ENCODE measurements at regions not wholly inside any gene's neighbourhood (a gene's known extent, or its start where the extent isn't known, plus 50 kb on each side); places are given as distances from the start of the nearest gene placed in this dataset.
"Not testable (repeated sequence)": the region's sequence is repeated elsewhere in the genome, so short reads cannot be mapped to it uniquely, and the experiment has no call there.

DNA sequence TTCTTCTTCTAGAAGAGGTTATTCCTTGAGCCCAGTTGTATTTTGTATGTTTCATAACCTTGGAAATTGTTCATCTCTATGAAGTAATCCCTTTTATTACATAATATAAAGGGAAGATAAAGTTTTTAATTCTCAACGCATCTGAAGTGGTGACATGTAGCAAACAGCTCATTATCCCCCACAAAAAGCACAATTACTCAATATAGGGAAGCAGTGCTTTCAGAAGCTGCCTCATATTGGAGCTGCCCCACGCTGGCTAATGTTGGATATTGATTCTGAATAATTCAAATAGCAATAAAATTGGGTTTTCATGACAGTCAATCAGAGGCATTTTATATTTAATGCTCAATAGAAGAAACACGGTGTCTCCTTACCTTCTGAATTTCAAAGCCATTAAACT is 604.3 kb upstream of the RBFOX1 start:
- DNase-seq (ENCODE audit: low read depth, low spot score) = no peak

DNA sequence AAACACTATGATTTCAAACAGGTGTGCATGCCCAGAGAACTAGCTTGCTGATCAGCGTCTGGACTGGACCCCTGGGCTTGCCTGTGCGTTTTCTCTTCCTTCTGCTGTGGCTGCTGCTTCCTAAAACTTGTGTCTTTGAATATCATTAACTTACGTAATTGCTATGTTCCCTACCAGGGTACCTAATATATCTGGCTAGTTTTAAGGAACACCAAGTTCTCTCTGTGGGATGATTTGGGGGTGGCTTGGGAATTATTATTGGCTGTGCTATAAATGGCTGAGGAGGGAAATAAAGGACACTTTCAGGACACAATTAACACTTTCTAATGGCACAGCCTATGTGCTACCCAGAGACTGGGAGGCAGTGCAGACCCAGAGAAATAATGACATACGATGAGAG is 606.0 kb upstream of the RBFOX1 start:
- DNase-seq (ENCODE audit: low read depth, low spot score) = no peak

DNA sequence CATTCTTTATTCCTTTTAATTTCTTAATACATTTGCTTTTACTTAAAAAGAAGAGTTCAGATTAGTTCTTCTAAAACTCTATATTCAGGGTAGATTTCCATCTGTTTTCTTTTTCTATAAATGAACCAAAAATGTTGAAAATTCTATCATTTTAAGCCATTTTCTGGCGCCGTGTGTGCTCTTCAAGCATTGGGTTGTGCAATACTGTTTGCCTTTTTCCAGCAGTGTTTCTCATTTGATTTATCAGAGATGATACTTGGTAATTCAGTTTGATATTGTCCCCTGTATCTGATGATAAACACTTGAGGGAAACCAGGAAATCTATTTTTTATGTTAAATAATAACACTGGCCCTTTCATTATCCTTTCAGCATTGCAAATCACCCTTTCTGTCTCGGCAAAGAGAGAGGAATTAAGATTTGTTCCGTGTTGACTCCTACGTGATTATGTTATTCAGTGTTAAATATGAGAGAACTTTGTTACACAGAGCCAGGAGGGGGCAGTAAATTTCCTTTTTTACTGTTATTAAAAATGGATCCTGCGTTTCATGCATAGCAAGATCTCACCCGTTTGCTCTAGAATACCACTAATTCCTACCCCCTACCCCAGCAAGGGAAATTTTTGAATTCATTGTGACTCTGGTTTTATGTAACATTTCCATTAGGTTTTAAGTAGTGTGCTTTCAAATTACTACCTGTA is 606.9 kb upstream of the RBFOX1 start:
- no peak for DNase-seq (ENCODE audit: low read depth, low spot score)

DNA sequence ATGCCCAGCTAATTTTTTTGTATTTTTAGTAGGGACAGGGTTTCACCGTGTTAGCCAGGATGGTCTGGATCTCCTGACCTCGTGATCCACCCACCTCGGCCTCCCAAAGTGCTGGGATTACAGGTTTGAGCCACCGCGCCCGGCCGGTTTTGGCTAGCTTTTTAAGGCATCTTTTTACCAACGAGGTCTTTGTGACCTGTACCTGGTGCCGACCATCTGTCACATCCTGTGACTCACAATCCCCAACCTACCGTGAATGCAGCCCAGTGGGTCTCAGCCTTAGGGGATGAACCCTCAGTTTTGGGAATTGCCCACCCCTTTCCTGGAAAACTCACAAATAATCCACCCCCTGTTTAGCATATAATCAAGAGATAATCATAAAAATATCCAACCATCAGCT is 607.4 kb upstream of the RBFOX1 start:
- not testable (repeated sequence) for DNase-seq (ENCODE audit: low read depth, low spot score)

DNA sequence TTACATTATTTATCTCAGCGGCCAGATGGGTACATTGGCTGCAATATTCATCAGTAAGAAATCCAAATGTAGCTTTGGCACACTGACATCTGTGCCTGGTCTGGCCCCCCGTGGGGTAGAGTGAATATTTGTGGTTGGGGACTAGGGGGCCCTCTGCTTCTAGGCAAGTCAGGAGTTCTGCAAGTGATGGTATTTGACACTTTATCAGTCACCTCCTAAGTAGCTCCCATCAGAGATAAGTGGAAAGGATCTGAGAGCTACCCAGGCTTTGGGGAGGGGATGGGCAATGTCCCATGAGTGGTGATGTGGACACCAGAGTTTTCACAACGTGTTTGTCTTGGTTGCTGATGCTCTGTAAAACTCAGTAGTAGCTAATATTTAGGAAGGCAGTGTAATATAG is 609.9 kb upstream of the RBFOX1 start:
- no peak for DNase-seq (ENCODE audit: low read depth, low spot score)

DNA sequence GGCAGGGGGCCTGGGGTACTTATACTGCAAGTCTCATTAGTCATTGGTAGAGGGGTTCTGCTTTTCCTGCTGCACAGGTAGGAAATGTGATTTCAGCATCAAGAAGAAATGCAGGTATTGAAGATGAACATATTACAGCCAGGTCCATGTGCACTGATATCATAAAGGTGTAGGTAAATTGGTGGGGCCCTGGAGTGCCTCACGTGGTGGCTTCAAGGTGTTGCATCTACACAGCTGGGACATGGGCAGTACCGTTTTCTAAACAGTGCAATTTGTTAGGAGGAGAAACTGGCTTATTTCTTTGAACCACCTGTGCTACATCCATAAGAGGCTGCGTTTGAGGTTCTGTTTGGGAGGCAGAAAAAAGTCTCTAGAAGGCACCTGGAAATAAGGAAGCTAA is 618.1 kb upstream of the RBFOX1 start:
- DNase-seq (ENCODE audit: low read depth, low spot score) = no peak

DNA sequence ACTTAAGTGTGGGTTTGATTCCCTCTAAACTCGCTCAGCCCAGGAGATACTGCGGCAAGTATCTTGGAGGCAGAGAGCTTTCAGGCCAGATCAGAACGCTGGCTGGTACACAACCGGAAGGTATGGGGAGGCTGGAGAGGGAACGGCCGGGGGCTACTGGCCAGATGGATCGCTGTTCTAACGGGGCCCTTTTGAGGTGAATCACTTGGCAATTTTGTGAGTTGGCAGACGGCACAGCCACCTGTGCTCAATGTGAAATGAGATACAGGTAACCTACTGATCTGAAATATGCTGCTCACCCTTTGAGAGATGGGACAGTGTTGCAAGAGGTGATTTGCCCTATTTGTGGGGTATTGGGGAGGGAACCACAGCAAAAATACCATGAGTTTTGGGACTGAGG is 622.9 kb upstream of the RBFOX1 start:
- DNase-seq (ENCODE audit: low read depth, low spot score) = no peak

DNA sequence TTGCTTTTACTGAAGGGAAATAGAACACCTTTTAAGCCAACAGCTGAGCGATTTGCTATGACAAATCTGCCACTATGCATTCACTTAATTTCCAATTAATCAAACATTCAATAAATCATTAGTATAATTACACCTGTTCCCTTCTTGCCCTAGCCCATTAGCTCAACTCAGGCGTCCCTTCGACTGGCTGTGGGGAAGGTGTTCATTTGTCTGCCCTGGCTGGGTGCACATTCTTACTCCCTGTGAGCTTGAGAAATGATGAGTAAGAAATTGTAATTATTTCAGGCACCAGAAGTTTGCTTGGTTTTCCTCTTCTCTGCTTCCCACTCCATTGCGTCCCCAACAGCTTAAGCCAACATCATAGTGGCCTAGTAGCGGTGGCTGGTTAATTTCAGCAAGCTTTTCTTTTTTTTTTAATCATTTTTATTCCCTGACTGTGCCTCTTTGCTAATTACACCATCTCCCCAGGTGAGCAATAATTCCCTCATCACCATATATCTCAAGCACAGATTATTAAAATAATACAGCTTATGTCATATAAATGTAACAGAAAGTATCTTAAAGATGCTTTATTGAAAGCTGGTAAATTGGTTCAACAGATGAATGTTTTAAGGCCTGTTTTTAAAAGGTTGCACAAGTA is 623.9 kb upstream of the RBFOX1 start:
- DNase-seq (ENCODE audit: low read depth, low spot score) = no peak

DNA sequence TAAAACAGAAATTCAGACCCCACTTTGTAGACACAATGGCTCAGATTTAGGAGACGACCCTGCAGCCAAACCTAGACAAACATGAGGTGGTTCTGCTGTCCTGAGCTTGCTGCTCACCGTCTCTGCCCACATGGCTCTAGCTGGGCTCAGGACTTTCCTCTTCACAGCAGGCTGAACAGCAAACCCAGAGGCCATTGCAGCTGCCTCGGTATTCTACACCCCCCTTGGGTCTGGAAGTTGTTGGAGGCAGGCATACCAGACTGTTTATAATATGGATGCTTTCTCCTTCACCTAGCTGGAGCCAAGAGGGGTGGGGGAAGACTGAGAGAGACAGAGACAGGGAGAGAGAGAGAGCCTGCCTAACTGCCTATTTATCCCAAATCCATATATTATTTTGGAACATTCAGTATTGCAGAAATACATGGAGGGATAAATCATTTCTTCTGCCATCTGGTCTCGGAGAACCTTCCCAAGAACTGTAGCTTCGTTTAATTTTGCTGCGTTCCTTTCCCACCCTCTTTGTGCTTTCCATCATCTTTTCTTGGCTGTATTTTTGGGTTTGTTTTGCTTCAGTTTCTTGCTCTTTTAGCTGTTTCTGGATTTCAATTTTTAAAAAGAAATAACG is 628.2 kb upstream of the RBFOX1 start:
- DNase-seq (ENCODE audit: low read depth, low spot score) = no peak

DNA sequence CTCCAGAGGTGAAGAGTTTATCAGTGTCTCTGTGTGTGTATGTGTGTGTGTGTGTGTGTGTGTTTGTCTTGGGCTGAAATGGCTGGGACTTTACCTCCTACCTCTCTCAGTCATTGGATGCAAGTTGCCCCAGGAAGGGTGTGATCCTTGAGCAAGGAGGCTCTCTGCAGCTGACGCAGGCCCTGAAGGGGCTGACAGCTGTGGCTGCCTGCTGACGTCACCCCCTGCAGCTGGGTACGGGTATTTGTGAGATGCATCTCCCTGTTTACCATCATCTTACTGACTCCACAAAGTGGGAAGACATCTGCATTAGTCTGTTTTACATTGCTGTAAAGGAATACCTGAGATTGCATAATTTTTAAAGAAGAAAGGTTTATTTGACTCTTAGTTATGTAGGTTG is 631.5 kb upstream of the RBFOX1 start:
- no peak for DNase-seq (ENCODE audit: low read depth, low spot score)

DNA sequence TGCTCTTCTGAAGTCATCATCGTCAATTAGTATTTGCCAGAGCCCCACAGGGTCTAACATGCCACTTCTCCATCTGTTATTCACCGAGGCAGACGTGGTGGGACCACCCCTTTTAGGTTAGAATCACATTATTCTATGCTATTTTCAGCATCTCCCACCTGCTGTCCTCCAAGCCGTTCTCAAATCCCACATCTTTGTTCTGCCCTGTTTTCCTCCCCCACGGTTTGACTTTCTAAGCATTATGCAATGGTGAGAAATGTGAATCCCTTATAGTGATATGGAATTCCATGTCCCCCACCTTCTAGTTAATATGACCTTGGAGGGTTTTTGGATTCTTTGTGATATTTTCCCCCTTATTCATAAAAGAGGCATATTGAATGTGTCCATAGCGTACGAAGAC is 634.1 kb upstream of the RBFOX1 start:
- no peak for DNase-seq (ENCODE audit: low read depth, low spot score)

DNA sequence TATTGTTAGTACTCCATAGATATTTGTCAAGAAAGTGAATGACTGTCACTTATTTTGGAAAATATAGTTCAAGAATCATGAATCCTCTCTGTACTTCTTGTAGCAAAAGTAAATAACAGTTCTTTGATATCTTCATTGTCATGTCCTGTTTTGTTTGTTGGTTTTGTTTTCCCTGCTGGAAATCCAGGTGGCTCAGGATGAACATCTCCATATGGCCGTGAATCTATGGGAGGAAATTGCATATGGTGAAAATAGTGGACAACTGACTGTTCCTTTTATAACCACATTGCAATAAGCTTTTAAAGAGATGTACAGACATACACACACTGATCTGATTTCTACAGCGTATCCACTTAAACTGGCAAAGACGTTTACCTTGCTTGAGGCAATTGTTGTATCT is 637.0 kb upstream of the RBFOX1 start:
- DNase-seq (ENCODE audit: low read depth, low spot score) = no peak

DNA sequence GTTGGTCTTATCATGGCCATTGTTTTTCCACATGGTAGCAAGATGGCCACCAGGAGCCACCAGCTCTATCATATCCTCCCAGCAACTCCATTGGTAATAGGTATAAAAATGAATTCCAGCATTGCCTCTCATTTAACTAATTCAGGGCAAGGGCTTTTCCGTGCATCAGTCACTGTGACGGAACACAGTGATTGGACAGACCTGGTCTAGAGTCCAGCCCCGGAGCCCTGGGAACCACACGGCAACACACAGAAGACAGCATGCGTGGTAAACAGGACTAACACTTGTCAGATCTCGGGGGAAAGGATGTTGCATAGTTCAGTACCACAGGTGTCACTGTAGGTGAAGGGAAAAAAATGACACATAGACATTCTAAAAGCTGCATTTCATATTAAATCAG is 638.0 kb upstream of the RBFOX1 start:
- DNase-seq (ENCODE audit: low read depth, low spot score) = no peak

DNA sequence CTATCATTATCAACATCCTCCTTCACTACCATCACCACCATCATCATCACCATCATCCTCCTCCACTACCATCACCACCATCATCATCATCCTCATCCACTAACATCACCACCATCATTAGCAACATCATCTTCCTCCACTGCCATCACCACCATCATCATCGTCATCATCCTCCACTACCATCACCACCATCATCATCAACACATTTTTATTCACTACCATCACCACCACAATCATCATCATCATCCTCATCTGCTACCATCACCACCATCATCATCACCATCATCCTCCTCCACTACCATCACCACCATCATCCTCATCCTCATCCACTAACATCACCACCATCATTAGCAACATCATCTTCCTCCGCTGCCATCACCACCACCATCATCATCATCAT is 639.2 kb upstream of the RBFOX1 start:
- DNase-seq (ENCODE audit: low read depth, low spot score) = not testable (repeated sequence)

DNA sequence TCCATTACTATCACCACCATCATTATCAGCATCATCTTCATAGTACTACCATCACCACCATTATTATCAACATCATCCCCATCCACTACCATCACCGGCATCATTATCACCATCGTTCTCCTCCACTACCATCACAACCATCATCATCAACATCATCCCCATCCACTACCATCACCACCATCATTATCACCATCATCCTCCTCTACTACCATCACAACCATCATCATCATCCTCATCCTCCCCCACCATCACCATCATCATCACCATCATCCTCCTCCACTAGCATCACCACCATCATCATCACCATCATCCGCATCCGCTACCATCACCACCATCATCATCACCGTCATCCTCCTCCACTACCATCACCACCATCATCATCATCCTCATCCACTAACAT is 639.8 kb upstream of the RBFOX1 start:
- no peak for DNase-seq (ENCODE audit: low read depth, low spot score)

DNA sequence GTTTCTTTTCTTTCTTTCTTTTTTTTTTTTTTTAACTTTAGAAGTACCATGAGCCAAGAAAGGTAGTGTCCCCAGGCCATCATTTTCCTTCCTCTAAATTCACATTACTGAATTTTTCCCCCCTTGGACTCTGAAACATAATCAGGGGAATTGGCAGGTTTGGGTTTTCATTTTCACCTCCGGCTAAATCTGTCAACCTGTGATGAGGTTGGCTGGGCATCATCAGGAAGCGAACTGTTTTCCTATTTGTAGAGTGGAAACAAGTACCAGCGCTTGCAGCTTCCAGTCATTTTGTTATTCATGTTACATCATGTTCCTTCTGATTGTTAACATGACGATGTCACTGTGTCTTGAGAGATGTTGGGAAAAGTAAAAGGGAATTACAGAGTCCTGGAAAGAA is 641.9 kb upstream of the RBFOX1 start:
- DNase-seq (ENCODE audit: low read depth, low spot score) = no peak

DNA sequence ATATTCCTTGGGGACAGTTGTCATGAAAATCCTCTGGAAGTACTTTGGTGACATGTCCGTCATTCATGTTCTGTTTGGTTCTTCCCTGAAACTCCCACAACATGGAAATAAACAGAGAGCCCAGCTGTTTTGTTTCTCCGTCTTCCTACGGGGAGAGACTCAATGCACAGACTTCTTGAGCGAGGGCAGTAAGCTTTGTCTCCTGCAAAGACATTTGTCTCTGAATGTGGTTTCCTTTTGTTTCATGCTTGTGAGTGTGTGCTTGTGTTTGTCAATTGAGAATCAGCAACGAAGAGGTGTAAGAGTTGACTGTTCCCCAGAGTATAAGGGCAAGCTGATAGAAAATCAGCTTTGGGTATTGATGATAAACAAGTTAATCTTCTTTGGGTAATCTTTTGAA is 643.0 kb upstream of the RBFOX1 start:
- no peak for DNase-seq (ENCODE audit: low read depth, low spot score)

DNA sequence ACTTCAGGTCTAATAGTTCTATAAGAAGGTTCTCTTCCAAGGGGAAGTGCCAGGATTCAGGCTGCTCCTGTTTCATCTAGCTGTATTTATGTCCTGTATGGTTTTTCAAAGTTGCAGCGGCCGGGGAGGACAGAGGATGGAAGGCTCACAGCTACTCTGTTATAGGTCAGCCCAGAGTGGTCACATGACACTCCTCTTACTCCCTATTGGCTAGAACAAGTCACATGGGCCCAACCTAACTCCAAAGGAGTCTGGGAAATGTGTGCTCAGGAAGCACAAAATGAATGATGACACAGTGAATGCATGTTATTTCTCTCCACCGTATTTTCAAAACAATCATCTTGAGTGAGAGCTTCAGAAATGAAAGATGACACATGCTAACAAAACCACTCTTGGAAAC is 645.1 kb upstream of the RBFOX1 start:
- DNase-seq (ENCODE audit: low read depth, low spot score) = no peak

DNA sequence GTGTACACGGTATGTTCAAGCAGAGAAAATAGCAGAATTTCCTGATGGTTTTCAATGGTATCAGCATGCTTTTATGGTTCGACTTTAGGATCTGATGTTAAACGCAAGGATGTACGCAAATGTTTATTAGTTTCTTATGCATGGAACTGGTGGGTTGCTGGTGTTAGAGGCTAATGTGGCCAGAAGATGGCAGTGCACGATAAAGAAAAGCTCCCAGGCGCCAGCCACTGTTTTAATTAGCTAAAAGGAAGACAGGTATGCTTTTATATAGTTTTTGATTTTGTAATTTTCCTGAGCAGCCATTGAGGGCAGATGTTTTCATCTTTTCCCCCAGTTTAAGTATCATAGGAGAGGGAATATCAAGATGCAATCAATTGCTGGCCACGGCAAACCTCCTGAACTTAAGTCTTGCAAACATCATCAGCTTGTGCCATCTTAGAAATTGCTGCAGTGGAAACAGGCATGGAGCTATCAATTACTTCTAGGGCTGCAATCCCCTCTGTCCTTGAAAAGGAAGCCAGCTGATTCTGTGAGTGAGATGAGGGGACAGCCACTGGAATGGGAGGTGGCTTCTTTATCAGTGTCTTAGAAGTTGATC is 648.5 kb upstream of the RBFOX1 start:
- no peak for DNase-seq (ENCODE audit: low read depth, low spot score)

DNA sequence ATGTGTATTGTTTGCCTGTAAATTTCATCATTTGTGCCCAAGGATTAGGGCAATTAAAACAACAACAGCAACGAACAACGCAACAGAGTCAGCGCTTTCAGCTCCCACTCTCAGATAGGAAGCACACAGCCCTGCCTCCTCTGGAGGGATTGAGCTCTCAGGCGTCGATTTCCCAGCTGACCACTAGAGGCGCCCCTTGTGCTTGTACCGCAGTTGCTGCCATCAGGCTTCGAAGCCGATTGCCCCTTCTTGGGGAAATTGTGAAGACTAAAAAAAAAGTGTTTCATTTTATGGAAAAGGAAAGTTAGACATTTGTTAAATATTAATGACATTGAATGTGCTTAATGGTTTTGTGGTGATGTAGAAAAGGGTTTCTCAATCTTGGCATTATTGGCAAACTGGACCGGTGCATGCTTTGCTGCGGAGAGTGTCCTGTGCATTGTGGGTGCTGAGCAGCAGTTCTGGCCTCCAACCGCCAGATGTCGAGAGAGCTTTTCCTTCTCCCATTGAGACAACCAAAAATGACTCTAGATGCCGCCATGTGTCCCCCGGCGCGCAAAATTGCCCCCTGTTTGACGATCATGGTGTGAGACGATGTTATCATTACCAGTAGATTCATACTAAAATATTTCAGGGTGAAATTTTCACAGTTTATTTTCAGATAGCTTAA is 650.4 kb upstream of the RBFOX1 start:
- DNase-seq (ENCODE audit: low read depth, low spot score) = no peak

DNA sequence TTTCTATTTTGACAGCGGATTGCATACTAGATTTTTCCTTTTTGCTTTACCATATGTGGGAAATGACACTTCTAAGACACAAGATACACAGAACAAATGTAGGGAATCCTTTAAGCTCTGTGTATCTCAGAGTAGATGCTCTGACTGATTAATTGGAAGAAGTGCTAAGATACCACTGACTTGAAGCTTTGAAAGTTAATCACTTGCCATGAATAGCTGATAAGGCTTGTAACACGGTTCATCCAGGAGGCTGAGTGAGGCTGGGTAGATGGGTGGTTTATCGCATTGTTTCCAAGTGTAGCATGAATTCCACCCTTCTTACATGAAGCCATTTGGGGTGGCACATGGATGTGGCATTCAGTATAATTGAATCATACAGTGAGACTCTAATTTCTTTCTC is 654.1 kb upstream of the RBFOX1 start:
- no peak for DNase-seq (ENCODE audit: low read depth, low spot score)

DNA sequence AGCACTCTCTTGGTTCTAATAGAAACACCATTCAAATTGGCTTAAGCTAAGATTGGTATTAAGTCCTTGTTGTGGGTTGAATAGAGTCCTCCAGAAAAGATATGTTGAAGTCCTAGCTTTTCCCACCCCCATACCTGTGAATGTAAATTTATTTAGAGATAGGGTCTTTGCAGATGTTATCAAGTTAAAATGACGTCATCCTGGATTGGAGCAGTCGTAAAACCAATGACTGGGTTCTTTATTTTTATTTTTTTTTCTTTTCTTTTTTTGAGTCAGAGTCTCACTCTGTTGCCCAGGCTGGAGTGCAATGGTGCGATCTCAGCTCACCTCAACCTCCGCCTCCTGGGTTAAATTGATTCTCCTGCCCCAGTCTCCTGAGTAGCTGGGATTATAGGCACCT is 658.6 kb upstream of the RBFOX1 start:
- DNase-seq (ENCODE audit: low read depth, low spot score) = no peak

Data from smooth muscle cell of the brain vasculature (primary cell).